ENCODE measurements at regions not wholly inside any gene's neighbourhood (a gene's known extent, or its start where the extent isn't known, plus 50 kb on each side); places are given as distances from the start of the nearest gene placed in this dataset.

DNA sequence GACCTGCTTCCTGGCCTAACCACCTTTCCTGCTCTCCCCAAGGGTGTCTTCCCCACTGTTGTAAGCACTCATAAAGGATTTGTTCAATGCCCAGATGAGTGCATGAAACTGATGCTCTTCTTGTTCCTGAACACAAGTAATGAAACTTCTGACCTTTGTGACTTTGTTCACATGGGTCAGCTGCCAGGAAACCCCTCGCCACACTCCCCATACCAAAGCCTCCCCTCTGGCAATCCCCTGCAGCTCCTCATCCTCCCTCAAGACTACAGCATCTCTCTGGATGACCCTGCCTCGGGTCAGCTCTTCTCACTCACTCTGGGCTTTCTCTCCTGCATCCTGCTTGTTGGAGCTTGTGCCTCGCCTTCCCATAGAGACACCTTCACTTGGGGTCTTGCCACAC lies 72.2 kb upstream of the SPTLC1 start:
- Histone ChIP-seq H3K4me3 (ENCODE audit: control insufficient read depth in 1 of 2, extremely low read depth in 1 of 2, low read length in 1 of 2) (no peak overlapping the region), H3K36me3 (ENCODE audit: control insufficient read depth in 2 of 2, extremely low read depth in 1 of 2, insufficient read depth in 1 of 2, low read length in 1 of 2) (no peaks in the 10 kb centered on the region), H3K27ac (ENCODE audit: low read length) (no peak overlapping the region), H3K4me1 (ENCODE audit: control insufficient read depth in 1 of 2, extremely low read depth in 1 of 2, insufficient read depth in 2 of 2, low read length in 2 of 2) (no peaks in the 10 kb centered on the region), H3K9me3 (no peaks in the 10 kb centered on the region), H3K27me3 (replicated peaks in 1 of 2; ENCODE audit: control insufficient read depth in 2 of 2, extremely low read depth in 1 of 2, insufficient read depth in 2 of 2, low read length in 1 of 2) (peaks cover 0 to 17% of the 10 kb centered on the region in 2 experiments)
- H3K4me3 Mint-ChIP-seq, result no peak overlapping the region
- DNase-seq (no peak), ATAC-seq (replicated peaks in 1 of 4) (no peak)
- no peaks in the 10 kb centered on the region for H3K4me1 Mint-ChIP-seq
- peaks cover 8 to 9% of the 10 kb centered on the region in 2 donors for H3K27me3 Mint-ChIP-seq
- no peaks in the 10 kb centered on the region for H3K36me3 Mint-ChIP-seq
- no peak overlapping the region for H3K27ac Mint-ChIP-seq
- ChIA-PET CTCF (interaction anchor here in 1 of 2 donors (0.5 kb wide), 1 partner anchor 409 kb away, joined by 3 read pairs; no protein-coding TSS in a partner anchor), POLR2A (no interaction called here)
- no peaks in the 10 kb centered on the region for H3K9me3 Mint-ChIP-seq
- WGBS (ENCODE audit: insufficient coverage), result 59% methylated on average over 3 of the region's 3 CpGs

- no peak overlapping the region for H3K4me3 ChIP-seq (ENCODE audit: control insufficient read depth in 1 of 2, extremely low read depth in 1 of 2, low read length in 1 of 2)
- H3K9me3 ChIP-seq, result no peaks in the 10 kb centered on the region
- ChIA-PET POLR2A (no interaction called here), CTCF (interaction anchor here in 1 of 2 donors (0.6 kb wide), 1 partner anchor 505 kb away, joined by 3 read pairs; no protein-coding TSS in a partner anchor)
- H3K4me1 ChIP-seq (ENCODE audit: control insufficient read depth in 1 of 2, extremely low read depth in 1 of 2, insufficient read depth in 2 of 2, low read length in 2 of 2), result no peaks in the 10 kb centered on the region
- no peak for DNase-seq
- no peaks in the 10 kb centered on the region for H3K4me1 Mint-ChIP-seq
- H3K36me3 Mint-ChIP-seq, result no peaks in the 10 kb centered on the region
- no peaks in the 10 kb centered on the region for H3K36me3 ChIP-seq (ENCODE audit: control insufficient read depth in 2 of 2, extremely low read depth in 1 of 2, insufficient read depth in 1 of 2, low read length in 1 of 2)
- no peak overlapping the region for H3K27ac Mint-ChIP-seq
- H3K27me3 Mint-ChIP-seq, result peaks cover 8 to 9% of the 10 kb centered on the region in 2 donors
- H3K27me3 ChIP-seq (replicated peaks in 1 of 2; ENCODE audit: control insufficient read depth in 2 of 2, extremely low read depth in 1 of 2, insufficient read depth in 2 of 2, low read length in 1 of 2), result peaks cover 0 to 18% of the 10 kb centered on the region in 2 experiments
- no peak for ATAC-seq (replicated peaks in 1 of 4)
- no peak overlapping the region for H3K4me3 Mint-ChIP-seq
- 60% methylated on average over 3 of the region's 7 CpGs for WGBS (ENCODE audit: insufficient coverage)
- no peaks in the 10 kb centered on the region for H3K9me3 Mint-ChIP-seq
- no peak overlapping the region for H3K27ac ChIP-seq (ENCODE audit: low read length)
Observed at GRCh38 chr9:92186631-92187030, 71.4 kb upstream of the SPTLC1 start.

GRCh38 chr9:92185681-92186080 lies 70.5 kb upstream of the SPTLC1 start:
- 97% methylated on average over 3 of the region's 5 CpGs for WGBS (ENCODE audit: insufficient coverage)
- Histone ChIP-seq H3K9me3 (no peaks in the 10 kb centered on the region), H3K27ac (ENCODE audit: low read length) (no peak overlapping the region), H3K36me3 (ENCODE audit: control insufficient read depth in 2 of 2, extremely low read depth in 1 of 2, insufficient read depth in 1 of 2, low read length in 1 of 2) (no peaks in the 10 kb centered on the region), H3K4me3 (ENCODE audit: control insufficient read depth in 1 of 2, extremely low read depth in 1 of 2, low read length in 1 of 2) (no peak overlapping the region), H3K4me1 (ENCODE audit: control insufficient read depth in 1 of 2, extremely low read depth in 1 of 2, insufficient read depth in 2 of 2, low read length in 2 of 2) (no peaks in the 10 kb centered on the region), H3K27me3 (replicated peaks in 1 of 2; ENCODE audit: control insufficient read depth in 2 of 2, extremely low read depth in 1 of 2, insufficient read depth in 2 of 2, low read length in 1 of 2) (peaks cover 0 to 18% of the 10 kb centered on the region in 2 experiments)
- Mint-ChIP-seq H3K9me3 (no peaks in the 10 kb centered on the region), H3K36me3 (no peaks in the 10 kb centered on the region), H3K27ac (no peak overlapping the region), H3K4me3 (no peak overlapping the region), H3K27me3 (peaks cover 8 to 9% of the 10 kb centered on the region in 2 donors), H3K4me1 (no peaks in the 10 kb centered on the region)
- no peak for DNase-seq
- no peak for ATAC-seq (replicated peaks in 1 of 4)
- POLR2A ChIA-PET, result no interaction called here
- CTCF ChIA-PET, result no interaction called here

DNA sequence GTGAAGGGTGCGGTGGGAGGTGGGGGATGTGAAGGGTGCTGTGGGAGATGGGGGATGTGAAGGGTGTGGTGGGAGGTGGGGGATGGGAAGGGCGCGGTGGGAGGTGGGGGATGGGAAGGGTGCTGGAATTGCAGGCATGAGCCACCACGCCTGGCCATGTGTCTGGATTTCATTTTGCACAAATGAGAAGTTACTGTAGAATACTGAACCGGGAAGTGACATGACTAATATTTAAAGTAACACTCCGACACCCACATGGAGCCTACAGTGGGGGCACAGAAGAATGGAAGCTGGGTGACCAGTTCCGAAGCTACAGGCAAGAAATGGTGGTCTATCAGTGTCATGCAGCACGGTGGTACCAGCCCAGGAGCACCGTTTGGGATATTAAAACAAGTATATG lies 69.9 kb upstream of the SPTLC1 start:
- POLR2A ChIA-PET, result no interaction called here
- H3K4me3 ChIP-seq (ENCODE audit: control insufficient read depth in 1 of 2, extremely low read depth in 1 of 2, low read length in 1 of 2), result no peak overlapping the region
- no peaks in the 10 kb centered on the region for H3K9me3 Mint-ChIP-seq

GRCh38 chr9:92184041-92184564 lies 68.9 kb upstream of the SPTLC1 start:
- Mint-ChIP-seq H3K27ac (no peak overlapping the region), H3K27me3 (peaks cover 8 to 14% of the 10 kb centered on the region in 2 donors), H3K4me1 (no peaks in the 10 kb centered on the region), H3K36me3 (no peaks in the 10 kb centered on the region), H3K4me3 (no peak overlapping the region), H3K9me3 (no peaks in the 10 kb centered on the region)
- WGBS (ENCODE audit: insufficient coverage), result 33% methylated on average over 1 of the region's 1 CpG
- POLR2A ChIA-PET, result no interaction called here
- no peaks in the 10 kb centered on the region for H3K36me3 ChIP-seq (ENCODE audit: control insufficient read depth in 2 of 2, extremely low read depth in 1 of 2, insufficient read depth in 1 of 2, low read length in 1 of 2)
- no peak overlapping the region for H3K4me3 ChIP-seq (ENCODE audit: control insufficient read depth in 1 of 2, extremely low read depth in 1 of 2, low read length in 1 of 2)
- peaks cover 0 to 17% of the 10 kb centered on the region in 2 experiments for H3K27me3 ChIP-seq (replicated peaks in 1 of 2; ENCODE audit: control insufficient read depth in 2 of 2, extremely low read depth in 1 of 2, insufficient read depth in 2 of 2, low read length in 1 of 2)
- no peaks in the 10 kb centered on the region for H3K4me1 ChIP-seq (ENCODE audit: control insufficient read depth in 1 of 2, extremely low read depth in 1 of 2, insufficient read depth in 2 of 2, low read length in 2 of 2)
- H3K9me3 ChIP-seq, result no peaks in the 10 kb centered on the region
- CTCF ChIA-PET, result interaction anchor here in 1 of 2 donors (0.7 kb wide), 1 partner anchor 12 kb away, joined by 3 read pairs; no protein-coding TSS in a partner anchor
- H3K27ac ChIP-seq (ENCODE audit: low read length), result no peak overlapping the region
- ATAC-seq (replicated peaks in 1 of 4) (no peak), DNase-seq (no peak)

More for the DNA sequence above, 69.9 kb upstream of the SPTLC1 start:
- H3K4me3 Mint-ChIP-seq, result no peak overlapping the region
- Histone ChIP-seq H3K27me3 (replicated peaks in 1 of 2; ENCODE audit: control insufficient read depth in 2 of 2, extremely low read depth in 1 of 2, insufficient read depth in 2 of 2, low read length in 1 of 2) (peaks cover 0 to 20% of the 10 kb centered on the region in 2 experiments), H3K4me1 (ENCODE audit: control insufficient read depth in 1 of 2, extremely low read depth in 1 of 2, insufficient read depth in 2 of 2, low read length in 2 of 2) (no peaks in the 10 kb centered on the region), H3K36me3 (ENCODE audit: control insufficient read depth in 2 of 2, extremely low read depth in 1 of 2, insufficient read depth in 1 of 2, low read length in 1 of 2) (no peaks in the 10 kb centered on the region), H3K9me3 (no peaks in the 10 kb centered on the region), H3K27ac (ENCODE audit: low read length) (no peak overlapping the region)
- DNase-seq (no peak), ATAC-seq (replicated peaks in 1 of 4) (no peak)
- no peak overlapping the region for H3K27ac Mint-ChIP-seq
- peaks cover 8 to 9% of the 10 kb centered on the region in 2 donors for H3K27me3 Mint-ChIP-seq
- H3K36me3 Mint-ChIP-seq, result no peaks in the 10 kb centered on the region
- WGBS (ENCODE audit: insufficient coverage), result 92% methylated on average over 2 of the region's 9 CpGs
- no peaks in the 10 kb centered on the region for H3K4me1 Mint-ChIP-seq
- CTCF ChIA-PET, result no interaction called here

DNA sequence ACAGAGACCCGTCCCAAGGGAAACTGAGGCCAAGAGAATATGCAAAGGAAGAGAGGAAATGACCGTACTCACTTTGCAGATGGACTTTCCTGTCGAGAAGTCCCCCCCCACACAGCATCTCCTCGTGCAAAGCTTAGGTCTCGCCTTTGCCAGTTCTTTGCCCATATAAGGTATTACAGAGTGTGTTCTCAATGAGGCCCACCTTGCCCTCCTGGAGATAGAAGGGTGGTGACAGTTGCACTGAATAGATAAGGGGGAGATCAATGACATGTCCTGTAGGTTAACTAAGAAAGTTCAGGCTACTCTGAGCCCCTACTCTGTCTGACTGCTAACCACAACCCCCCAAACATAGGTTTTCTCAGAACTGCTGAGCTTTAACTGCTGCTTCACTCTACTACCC lies 68.2 kb upstream of the SPTLC1 start:
- Histone ChIP-seq H3K27ac (ENCODE audit: low read length) (no peak overlapping the region), H3K4me3 (ENCODE audit: control insufficient read depth in 1 of 2, extremely low read depth in 1 of 2, low read length in 1 of 2) (no peak overlapping the region), H3K36me3 (ENCODE audit: control insufficient read depth in 2 of 2, extremely low read depth in 1 of 2, insufficient read depth in 1 of 2, low read length in 1 of 2) (no peaks in the 10 kb centered on the region), H3K4me1 (ENCODE audit: control insufficient read depth in 1 of 2, extremely low read depth in 1 of 2, insufficient read depth in 2 of 2, low read length in 2 of 2) (no peaks in the 10 kb centered on the region), H3K9me3 (no peaks in the 10 kb centered on the region), H3K27me3 (replicated peaks in 1 of 2; ENCODE audit: control insufficient read depth in 2 of 2, extremely low read depth in 1 of 2, insufficient read depth in 2 of 2, low read length in 1 of 2) (peaks cover 0 to 16% of the 10 kb centered on the region in 2 experiments)
- peaks cover 8 to 14% of the 10 kb centered on the region in 2 donors for H3K27me3 Mint-ChIP-seq
- no peak overlapping the region for H3K27ac Mint-ChIP-seq
- DNase-seq (no peak), ATAC-seq (replicated peaks in 1 of 4) (no peak)
- H3K4me3 Mint-ChIP-seq, result no peak overlapping the region
- ChIA-PET CTCF (interaction anchor here in 1 of 2 donors (0.7 kb wide), 1 partner anchor 13 kb away, joined by 3 read pairs; no protein-coding TSS in a partner anchor), POLR2A (no interaction called here)
- no peaks in the 10 kb centered on the region for H3K4me1 Mint-ChIP-seq
- no CpG with 5 or more reads among the region's 5 CpGs for WGBS (ENCODE audit: insufficient coverage)
- H3K36me3 Mint-ChIP-seq, result no peaks in the 10 kb centered on the region
- H3K9me3 Mint-ChIP-seq, result no peaks in the 10 kb centered on the region

- ATAC-seq (replicated peaks in 1 of 4), result no peak
- Histone ChIP-seq H3K9me3 (no peaks in the 10 kb centered on the region), H3K4me3 (ENCODE audit: control insufficient read depth in 1 of 2, extremely low read depth in 1 of 2, low read length in 1 of 2) (no peak overlapping the region), H3K27me3 (replicated peaks in 1 of 2; ENCODE audit: control insufficient read depth in 2 of 2, extremely low read depth in 1 of 2, insufficient read depth in 2 of 2, low read length in 1 of 2) (peaks cover 0 to 10% of the 10 kb centered on the region in 2 experiments), H3K36me3 (ENCODE audit: control insufficient read depth in 2 of 2, extremely low read depth in 1 of 2, insufficient read depth in 1 of 2, low read length in 1 of 2) (no peaks in the 10 kb centered on the region), H3K27ac (ENCODE audit: low read length) (no peak overlapping the region), H3K4me1 (ENCODE audit: control insufficient read depth in 1 of 2, extremely low read depth in 1 of 2, insufficient read depth in 2 of 2, low read length in 2 of 2) (no peaks in the 10 kb centered on the region)
- no peaks in the 10 kb centered on the region for H3K4me1 Mint-ChIP-seq
- WGBS (ENCODE audit: insufficient coverage), result no CpG with 5 or more reads among the region's 4 CpGs
- no peaks in the 10 kb centered on the region for H3K9me3 Mint-ChIP-seq
- ChIA-PET POLR2A (no interaction called here), CTCF (no interaction called here)
- peaks cover 8 to 10% of the 10 kb centered on the region in 2 donors for H3K27me3 Mint-ChIP-seq
- H3K27ac Mint-ChIP-seq, result no peak overlapping the region
- DNase-seq, result no peak
- H3K36me3 Mint-ChIP-seq, result no peaks in the 10 kb centered on the region
- H3K4me3 Mint-ChIP-seq, result no peak overlapping the region
Observed at GRCh38 chr9:92181296-92181695, 66.1 kb upstream of the SPTLC1 start.
